Activated T-helper 2 cell treated with anti-CD3 and anti-CD28 coated beads, Interferon-gamma antibody, Interleukin-2, Interleukin-4, amounts not matched to agents 10 μg/mL and 5 μg/mL and 100 μg/mL, durations not matched to agents 14 hours and 24 hours and 36 hours (primary cell): ENCODE measurements at regions not wholly inside any gene's neighbourhood (a gene's known extent, or its start where the extent isn't known, plus 50 kb on each side); places are given as distances from the start of the nearest gene placed in this dataset.
A peak's percentile ranks its signal among the peaks of the same experiment; 100 is the strongest.
"Not testable (repeated sequence)": the region's sequence is repeated elsewhere in the genome, so short reads cannot be mapped to it uniquely, and the experiment has no call there.

Source experiments
- DNase-seq: peaks from one replicate; pipeline ENCODE4 v3.0.0; 2021; ENCODE audit warnings: low spot score
- H3K27ac Mint-ChIP-seq: one replicate; pipeline ENCODE4 v1.8.0; 2021; ENCODE audit warnings: mixed read lengths
- H3K27me3 Mint-ChIP-seq: one replicate; pipeline ENCODE4 v1.8.0; 2021; ENCODE audit warnings: low read depth, mixed read lengths
- H3K36me3 Mint-ChIP-seq: one replicate; pipeline ENCODE4 v1.8.0; 2021; ENCODE audit warnings: low read depth, mixed read lengths
- H3K4me1 Mint-ChIP-seq: one replicate; pipeline ENCODE4 v1.8.0; 2021; ENCODE audit warnings: low read depth, mixed read lengths
- H3K4me3 Mint-ChIP-seq: one replicate; pipeline ENCODE4 v1.8.0; 2021; ENCODE audit warnings: low read depth, mild to moderate bottlenecking, moderate library complexity, mixed read lengths
- H3K9me3 Mint-ChIP-seq: one replicate; pipeline ENCODE4 v1.8.0; 2021; ENCODE audit warnings: mixed read lengths
- intact Hi-C: fragments of 100-400 bp; cut with micrococcal nuclease; formaldehyde crosslinking; loops from one replicate; pipeline ENCODE4 v1.15.1; 2023

DNA sequence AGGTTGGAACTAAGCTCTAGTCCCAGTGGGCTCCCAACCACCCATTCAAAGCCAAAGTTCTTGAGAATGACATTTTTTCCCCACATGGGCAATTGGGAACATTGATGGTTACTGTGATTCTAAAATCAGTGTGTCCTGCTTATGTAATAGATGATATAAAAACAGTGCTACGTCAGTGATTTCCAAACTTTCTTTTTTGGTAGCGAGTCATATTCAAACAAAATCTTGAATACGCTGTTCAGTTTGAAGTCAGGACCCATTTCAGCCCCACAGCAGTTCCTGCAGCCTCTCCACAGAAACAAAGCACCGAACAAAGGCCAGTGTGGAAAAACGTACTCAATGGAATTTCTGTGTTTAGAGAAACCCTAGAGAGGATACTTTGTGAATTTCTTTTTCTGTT is 170.0 kb upstream of the OLIG3 start:
- H3K27ac Mint-ChIP-seq = no peak overlapping the region
- no peak for DNase-seq
- H3K9me3 Mint-ChIP-seq = no peaks in the 10 kb centered on the region
- peaks cover 2% of the 10 kb centered on the region for H3K27me3 Mint-ChIP-seq
- no peaks in the 10 kb centered on the region for H3K36me3 Mint-ChIP-seq
- H3K4me3 Mint-ChIP-seq = no peak overlapping the region
- H3K4me1 Mint-ChIP-seq = peaks cover 29% of the 10 kb centered on the region
- intact Hi-C loops = no loop called here

- no peak overlapping the region for H3K4me3 Mint-ChIP-seq
- H3K27me3 Mint-ChIP-seq = peaks cover 7% of the 10 kb centered on the region
- H3K27ac Mint-ChIP-seq = peak overlapping the region; percentile 6
- H3K4me1 Mint-ChIP-seq = peaks cover 29% of the 10 kb centered on the region
- peaks cover 1% of the 10 kb centered on the region for H3K9me3 Mint-ChIP-seq
- no peak for DNase-seq
- intact Hi-C loops = no loop called here
- no peaks in the 10 kb centered on the region for H3K36me3 Mint-ChIP-seq
Observed at GRCh38 chr6:137665342-137665934, 171.2 kb upstream of the OLIG3 start.

DNA sequence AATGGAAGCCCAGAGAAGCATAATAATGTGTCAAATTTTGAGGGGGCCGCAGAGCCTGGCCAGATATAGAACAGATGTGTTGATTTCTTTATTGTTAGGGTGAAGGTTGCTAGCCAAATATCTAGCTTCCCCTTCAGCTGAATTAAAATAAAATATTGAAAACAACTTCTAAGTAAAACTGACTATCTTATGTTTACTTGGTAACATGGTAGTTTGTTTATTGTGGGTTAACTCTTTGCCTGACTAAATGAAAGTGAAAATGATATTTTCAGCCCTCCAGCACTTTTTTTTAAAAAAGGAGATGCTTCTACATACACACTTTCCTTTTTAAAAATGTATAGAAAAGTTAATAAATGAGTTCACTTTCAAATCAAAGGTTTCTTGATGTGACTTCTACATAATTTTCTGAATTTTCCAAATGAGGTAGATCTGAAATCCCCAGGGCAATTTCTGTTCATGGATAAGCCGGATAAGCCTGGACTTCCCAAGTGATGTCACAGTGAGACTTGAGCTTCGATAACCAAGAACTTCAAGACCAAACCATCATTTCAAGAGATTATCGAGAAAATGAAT is 172.1 kb upstream of the OLIG3 start:
- intact Hi-C loops = loop anchor here (1.0 kb wide), 2 partner anchors 9 to 11 kb away; no protein-coding TSS in a partner anchor

DNA sequence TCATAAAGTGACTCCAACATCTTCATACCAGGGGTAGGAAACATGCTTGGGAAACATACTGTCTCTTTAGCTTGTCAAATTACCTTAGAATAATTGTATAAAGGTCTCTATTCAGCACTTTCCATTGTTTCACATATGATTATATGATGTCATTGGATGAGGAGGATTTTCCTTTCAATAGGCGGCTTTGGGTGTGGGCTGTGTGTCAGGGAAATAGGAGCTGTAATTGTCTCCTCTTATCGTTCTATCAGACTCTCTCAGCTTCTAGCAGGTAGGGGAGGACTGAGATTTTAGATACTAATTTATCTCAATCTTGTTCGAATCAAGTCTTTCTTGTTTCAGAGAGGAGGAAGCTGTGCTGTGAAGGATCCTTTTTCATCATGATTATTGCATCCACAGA is 179.4 kb upstream of the OLIG3 start:
- no peak overlapping the region for H3K4me3 Mint-ChIP-seq
- peaks cover 5% of the 10 kb centered on the region for H3K36me3 Mint-ChIP-seq
- no peak overlapping the region for H3K27ac Mint-ChIP-seq
- peaks cover 35% of the 10 kb centered on the region for H3K4me1 Mint-ChIP-seq
- no peak for DNase-seq
- H3K27me3 Mint-ChIP-seq = peaks cover 16% of the 10 kb centered on the region
- H3K9me3 Mint-ChIP-seq = peaks cover 7% of the 10 kb centered on the region
- intact Hi-C loops = no loop called here

More for the DNA sequence above, 172.1 kb upstream of the OLIG3 start:
- H3K36me3 Mint-ChIP-seq = peaks cover 5% of the 10 kb centered on the region
- H3K9me3 Mint-ChIP-seq = peaks cover 7% of the 10 kb centered on the region
- H3K27ac Mint-ChIP-seq = peak overlapping the region; percentile 57
- DNase-seq = no peak
- peaks cover 13% of the 10 kb centered on the region for H3K27me3 Mint-ChIP-seq
- H3K4me3 Mint-ChIP-seq = no peak overlapping the region
- H3K4me1 Mint-ChIP-seq = peaks cover 29% of the 10 kb centered on the region

DNA sequence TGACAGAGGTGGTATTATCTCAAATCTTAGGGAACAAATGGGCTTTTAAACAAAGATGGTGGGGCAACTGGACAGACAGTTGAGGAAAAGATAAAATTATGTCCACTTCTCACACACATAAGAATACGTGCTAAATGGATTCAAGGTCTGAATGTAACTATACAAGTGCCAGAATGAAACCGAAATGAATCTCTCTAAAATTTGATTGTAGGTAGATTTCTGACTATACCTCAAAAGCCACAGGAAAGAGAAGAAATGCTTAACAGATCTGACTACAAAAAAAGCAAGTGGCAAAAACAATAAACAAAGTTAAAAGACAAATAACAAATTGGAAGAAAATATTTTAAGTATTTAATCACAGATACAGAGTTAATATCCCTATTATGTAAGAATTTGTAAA is 182.7 kb upstream of the OLIG3 start:
- peaks cover 55% of the 10 kb centered on the region for H3K4me1 Mint-ChIP-seq
- peaks cover under 1% of the 10 kb centered on the region for H3K9me3 Mint-ChIP-seq
- H3K27ac Mint-ChIP-seq = peak overlapping the region; percentile 89
- intact Hi-C loops = loop anchor here (1.0 kb wide), 2 partner anchors 11 to 227 kb away; no protein-coding TSS in a partner anchor
- DNase-seq = no peak
- peaks cover 5% of the 10 kb centered on the region for H3K27me3 Mint-ChIP-seq
- H3K4me3 Mint-ChIP-seq = peak overlapping the region; percentile 67
- H3K36me3 Mint-ChIP-seq = no peaks in the 10 kb centered on the region

GRCh38 chr6:137677709-137678108 is 183.5 kb upstream of the OLIG3 start:
- Mint-ChIP-seq H3K9me3 (peaks cover 4% of the 10 kb centered on the region), H3K4me1 (peaks cover 55% of the 10 kb centered on the region), H3K4me3 (no peak overlapping the region), H3K27me3 (peaks cover 3% of the 10 kb centered on the region), H3K36me3 (no peaks in the 10 kb centered on the region), H3K27ac (peak overlapping the region; percentile 89)
- intact Hi-C loops = loop anchor here (1.0 kb wide), 6 partner anchors 11 to 298 kb away; no protein-coding TSS in a partner anchor
- no peak for DNase-seq

- intact Hi-C loops = loop anchor here (1.0 kb wide), 4 partner anchors 21 to 297 kb away; no protein-coding TSS in a partner anchor
- Mint-ChIP-seq H3K36me3 (no peaks in the 10 kb centered on the region), H3K4me1 (peaks cover 53% of the 10 kb centered on the region), H3K4me3 (no peak overlapping the region), H3K27ac (peak overlapping the region; percentile 89), H3K9me3 (peaks cover 4% of the 10 kb centered on the region), H3K27me3 (no peaks in the 10 kb centered on the region)
- DNase-seq = no peak
Observed at GRCh38 chr6:137678451-137678850, 184.3 kb upstream of the OLIG3 start.

- no peaks in the 10 kb centered on the region for H3K27me3 Mint-ChIP-seq
- H3K27ac Mint-ChIP-seq = peak overlapping the region; percentile 59
- H3K4me1 Mint-ChIP-seq = peaks cover 53% of the 10 kb centered on the region
- H3K4me3 Mint-ChIP-seq = peak overlapping the region; percentile 15
- H3K36me3 Mint-ChIP-seq = no peaks in the 10 kb centered on the region
- H3K9me3 Mint-ChIP-seq = peaks cover 4% of the 10 kb centered on the region
- DNase-seq = no peak
- intact Hi-C loops = no loop called here
Observed at GRCh38 chr6:137680705-137681346, 186.2 kb upstream of the TNFAIP3 start.

GRCh38 chr6:137681445-137682009 is 185.5 kb upstream of the TNFAIP3 start:
- Mint-ChIP-seq H3K4me3 (no peak overlapping the region), H3K27me3 (peaks cover 2% of the 10 kb centered on the region), H3K4me1 (peaks cover 52% of the 10 kb centered on the region), H3K27ac (no peak overlapping the region), H3K9me3 (peaks cover 4% of the 10 kb centered on the region), H3K36me3 (no peaks in the 10 kb centered on the region)
- intact Hi-C loops = no loop called here
- no peak for DNase-seq

DNA sequence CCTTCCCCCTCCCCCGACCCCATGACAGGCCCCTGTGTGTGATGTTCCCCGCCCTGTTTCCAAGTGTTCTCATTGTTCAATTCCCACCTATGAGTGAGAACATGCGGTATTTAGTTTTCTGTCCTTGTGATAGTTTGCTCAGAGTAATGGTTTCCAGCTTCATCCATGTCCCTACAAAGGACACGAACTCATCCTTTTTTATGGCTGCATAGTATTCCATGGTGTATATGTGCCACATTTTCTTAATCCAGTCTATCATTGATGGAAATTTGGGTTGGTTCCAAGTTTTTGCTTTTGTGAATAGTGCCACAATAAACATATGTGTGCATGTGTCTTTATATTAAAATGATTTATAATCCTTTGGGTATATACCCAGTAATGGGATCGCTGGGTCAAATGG is 184.4 kb upstream of the TNFAIP3 start:
- intact Hi-C loops, H3K36me3 Mint-ChIP-seq, H3K9me3 Mint-ChIP-seq, H3K4me3 Mint-ChIP-seq, H3K27ac Mint-ChIP-seq, H3K27me3 Mint-ChIP-seq, DNase-seq: not testable (repeated sequence)
- peaks cover 45% of the 10 kb centered on the region for H3K4me1 Mint-ChIP-seq

GRCh38 chr6:137683916-137684315 is 183.1 kb upstream of the TNFAIP3 start:
- DNase-seq = no peak
- Mint-ChIP-seq H3K27me3 (peaks cover 2% of the 10 kb centered on the region), H3K4me3 (no peak overlapping the region), H3K4me1 (peaks cover 43% of the 10 kb centered on the region), H3K27ac (no peak overlapping the region), H3K9me3 (peaks cover 4% of the 10 kb centered on the region), H3K36me3 (no peaks in the 10 kb centered on the region)
- intact Hi-C loops = no loop called here

GRCh38 chr6:137685798-137686375 is 181.2 kb upstream of the TNFAIP3 start:
- H3K27me3 Mint-ChIP-seq = peaks cover 2% of the 10 kb centered on the region
- H3K4me3 Mint-ChIP-seq = no peak overlapping the region
- no peak for DNase-seq
- intact Hi-C loops = no loop called here
- peaks cover 31% of the 10 kb centered on the region for H3K4me1 Mint-ChIP-seq
- H3K9me3 Mint-ChIP-seq = peaks cover 7% of the 10 kb centered on the region
- H3K27ac Mint-ChIP-seq = no peak overlapping the region
- H3K36me3 Mint-ChIP-seq = no peaks in the 10 kb centered on the region
